ENCODE measurements at regions not wholly inside any gene's neighbourhood (a gene's known extent, or its start where the extent isn't known, plus 50 kb on each side); places are given as distances from the start of the nearest gene placed in this dataset.

DNA sequence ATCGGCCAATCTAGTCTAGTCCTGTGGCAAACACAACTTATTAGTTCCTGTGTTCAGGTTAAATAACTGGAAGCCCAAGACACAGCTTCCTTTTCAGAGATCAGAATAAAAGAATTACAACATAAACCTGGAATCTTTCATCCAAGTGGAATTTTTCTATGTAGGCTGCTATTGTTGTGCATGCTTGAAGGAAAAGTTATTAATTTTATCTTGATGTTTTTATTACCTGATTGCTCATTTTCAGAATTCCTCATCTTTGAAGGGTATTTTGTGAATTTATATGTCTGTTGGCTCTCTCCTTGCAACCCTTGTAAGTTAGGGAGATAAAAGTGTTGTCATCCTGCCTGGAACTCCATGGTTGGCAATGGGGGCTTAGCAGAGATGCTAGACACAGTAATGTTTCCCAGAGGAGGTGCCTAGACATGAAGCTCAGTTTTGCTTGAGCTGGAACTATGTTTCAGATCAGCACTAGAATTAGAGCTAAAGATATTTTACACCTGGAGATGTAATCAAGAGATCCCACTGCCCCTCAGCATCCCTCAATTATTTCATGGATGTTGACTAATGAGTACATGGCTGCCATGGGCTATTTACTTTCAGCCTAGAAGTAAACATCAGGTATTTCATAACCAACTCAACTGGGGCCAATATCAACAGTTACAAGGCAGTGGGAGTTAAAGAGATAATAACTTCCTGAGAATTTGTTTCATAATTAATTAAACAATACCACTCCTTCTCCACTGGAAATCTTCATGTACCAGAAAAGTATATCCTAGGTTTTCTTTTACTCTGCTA, 367.0 kb upstream of the MARCKS start:
- no peak for DNase-seq

DNA sequence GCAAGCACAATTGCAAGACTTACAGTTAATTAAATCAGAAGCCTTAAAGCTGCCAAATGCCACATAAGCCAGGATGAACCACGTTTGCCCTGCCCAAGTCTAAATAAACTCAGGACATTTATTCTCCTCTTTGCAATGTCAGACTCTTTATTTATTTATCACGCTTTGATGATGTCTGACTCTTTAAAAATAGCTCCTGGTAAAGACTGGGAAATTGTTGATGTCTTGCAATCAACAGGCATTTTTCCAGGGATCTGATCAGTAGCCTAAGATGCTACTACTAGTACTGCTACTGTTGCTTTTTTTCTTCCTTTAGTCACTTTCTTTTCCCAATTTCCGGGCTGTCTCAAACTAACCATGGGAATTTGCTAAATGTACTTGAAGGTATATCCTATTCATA, 365.8 kb upstream of the MARCKS start:
- DNase-seq = no peak

- no peak for DNase-seq
Observed at GRCh38 chr6:113493991-113494390, 363.2 kb upstream of the MARCKS start.

DNA sequence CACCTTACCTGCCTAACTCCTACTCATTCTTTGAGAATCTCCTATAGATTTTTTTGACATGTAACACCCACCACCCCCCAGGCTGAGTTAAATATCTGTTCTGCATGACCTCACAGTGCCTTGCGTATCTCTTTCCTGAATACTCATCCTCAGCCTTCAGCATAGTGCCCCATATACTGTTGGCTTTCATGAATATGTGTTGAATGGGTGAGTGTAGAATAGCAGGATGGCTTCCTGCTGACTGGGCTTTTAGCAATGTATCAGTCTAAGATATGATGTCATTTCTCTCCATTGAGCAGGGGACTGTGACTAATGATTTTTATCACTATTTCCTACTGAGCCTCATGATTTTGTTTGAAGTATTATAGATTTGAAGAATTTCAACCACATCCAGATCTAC, 361.6 kb upstream of the MARCKS start:
- DNase-seq = no peak

- DNase-seq = peak; percentile 15
Observed at GRCh38 chr6:113496166-113496565, 361.0 kb upstream of the MARCKS start.

- no peak for DNase-seq
Observed at GRCh38 chr6:113500221-113500620, 356.9 kb upstream of the MARCKS start.

- no peak for DNase-seq
Observed at GRCh38 chr6:113505084-113505699, 352.0 kb upstream of the MARCKS start.

- DNase-seq = no peak
Observed at GRCh38 chr6:113508249-113508648, 348.9 kb upstream of the MARCKS start.

DNA sequence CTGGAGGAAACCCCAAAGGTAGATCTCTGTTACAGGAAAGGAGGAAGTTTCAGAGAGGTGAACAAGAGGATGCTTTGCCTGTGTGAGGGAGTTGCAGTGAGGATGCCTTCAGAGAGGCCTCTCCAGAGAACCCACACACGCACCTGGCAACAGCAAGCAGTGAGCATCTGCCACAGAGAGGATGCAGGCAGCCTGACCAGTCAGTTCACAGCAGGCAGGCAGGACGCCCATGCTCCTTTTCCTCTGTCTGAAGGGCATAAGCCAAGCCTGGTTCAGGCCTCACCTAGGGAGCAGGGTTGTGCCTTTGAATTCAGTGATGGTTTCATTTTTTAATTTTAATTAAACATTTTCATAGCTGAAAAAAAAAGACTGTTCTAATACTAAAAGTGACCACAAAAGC, 346.0 kb upstream of the MARCKS start:
- no peak for DNase-seq

DNA sequence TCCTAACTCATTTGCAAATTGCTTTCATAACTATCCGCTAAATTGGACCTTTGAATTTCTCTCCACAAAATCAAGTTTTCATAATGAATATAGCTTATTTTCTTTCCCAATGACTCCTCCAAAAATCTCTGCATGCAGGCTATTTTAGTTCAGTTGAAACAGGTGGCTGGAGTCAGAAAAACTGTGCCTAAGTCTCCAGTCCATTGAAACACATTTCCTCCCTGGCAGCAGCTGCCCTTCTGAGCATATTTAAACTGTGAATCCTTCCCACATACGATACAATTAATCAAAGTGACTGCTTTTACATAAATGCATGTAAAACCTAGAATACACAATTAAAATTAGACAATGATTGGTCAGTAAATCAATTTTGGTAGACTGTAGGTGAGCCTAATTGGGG, 344.6 kb upstream of the MARCKS start:
- no peak for DNase-seq

GRCh38 chr6:113513086-113513485, 344.1 kb upstream of the MARCKS start:
- no peak for DNase-seq

- DNase-seq = no peak
Observed at GRCh38 chr6:113522376-113522775, 334.8 kb upstream of the MARCKS start.

- DNase-seq = no peak
Observed at GRCh38 chr6:113524826-113525225, 332.3 kb upstream of the MARCKS start.

- no peak for DNase-seq
Observed at GRCh38 chr6:113526553-113526952, 330.6 kb upstream of the MARCKS start.

- no peak for DNase-seq
Observed at GRCh38 chr6:113526995-113527394, 330.1 kb upstream of the MARCKS start.

DNA sequence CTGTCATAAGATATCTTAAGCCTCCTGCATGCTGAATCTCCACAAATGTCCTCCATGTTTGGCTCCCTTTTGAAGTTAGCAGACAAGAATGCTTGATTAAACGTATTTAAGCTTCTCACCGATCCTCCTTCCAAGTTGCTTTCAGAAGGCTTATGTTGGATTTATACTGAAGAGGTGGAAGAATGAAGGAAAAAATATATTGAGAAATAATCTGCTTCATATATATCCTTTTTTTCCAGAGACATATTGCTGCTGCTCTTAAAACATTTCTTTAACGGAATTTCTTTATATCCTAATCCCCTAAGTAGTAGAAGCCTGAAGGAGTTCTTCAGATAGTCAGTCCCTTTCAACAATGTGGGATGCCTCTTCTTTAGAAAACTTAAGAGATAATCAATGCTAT, 329.0 kb upstream of the MARCKS start:
- no peak for DNase-seq

DNA sequence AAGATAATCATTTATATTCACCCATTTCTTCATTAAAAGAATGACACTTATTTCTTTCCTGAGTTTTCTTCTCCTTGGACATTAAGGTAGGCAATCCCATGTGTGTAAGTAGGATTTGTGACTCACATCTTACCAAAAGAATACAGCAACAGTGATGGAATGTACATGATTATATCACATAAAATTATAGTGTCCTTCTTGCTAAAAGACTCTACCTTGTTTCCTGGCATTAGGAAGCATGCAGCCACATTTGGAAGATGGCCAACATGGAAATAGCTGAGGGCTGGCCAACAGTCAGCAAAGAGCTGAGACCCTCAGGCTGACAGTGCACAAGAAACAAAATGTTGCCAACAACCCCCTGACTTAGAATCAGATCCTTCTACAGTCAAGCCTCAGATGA, 327.9 kb upstream of the MARCKS start:
- DNase-seq = no peak

DNA sequence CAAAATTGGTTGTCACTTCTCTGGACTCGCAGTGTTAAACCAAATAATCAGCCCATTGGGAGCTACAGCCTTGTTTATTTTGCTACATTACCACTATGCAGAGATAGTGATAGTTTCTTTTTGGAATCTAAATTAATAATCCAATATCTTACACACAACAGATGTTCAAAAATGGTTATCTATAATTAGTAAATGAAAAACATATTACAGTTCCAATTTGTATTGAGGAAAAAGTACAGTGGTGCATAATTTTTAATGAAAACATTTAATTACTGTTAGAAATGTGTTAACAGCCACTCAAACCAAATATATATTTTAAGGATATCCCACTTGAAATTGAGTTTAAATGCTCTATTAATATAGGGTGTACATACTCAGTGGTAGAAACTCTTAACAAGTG, 327.3 kb upstream of the MARCKS start:
- no peak for DNase-seq

- no peak for DNase-seq
Observed at GRCh38 chr6:113530769-113531168, 326.4 kb upstream of the MARCKS start.

GRCh38 chr6:113539202-113539601, 317.9 kb upstream of the MARCKS start:
- no peak for DNase-seq

DNA sequence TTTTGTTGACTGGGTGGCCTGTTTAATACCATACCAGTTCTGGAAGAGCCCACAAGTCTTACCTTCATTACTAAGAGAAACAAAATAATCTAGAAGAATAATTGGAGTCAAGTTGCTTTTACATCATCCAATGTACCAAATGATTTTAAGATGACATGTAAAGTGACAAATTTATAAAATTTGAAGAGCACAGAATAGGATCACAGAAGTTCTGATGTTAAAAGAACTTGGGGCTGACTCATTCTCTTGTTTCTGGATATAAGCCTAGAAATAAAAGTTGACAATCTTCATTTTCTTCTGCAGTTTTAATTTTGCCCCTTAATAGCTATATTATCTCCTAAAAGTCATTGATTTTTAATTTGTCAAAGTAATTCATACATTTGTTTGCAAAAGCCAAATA, 317.5 kb upstream of the MARCKS start:
- no peak for DNase-seq

DNA sequence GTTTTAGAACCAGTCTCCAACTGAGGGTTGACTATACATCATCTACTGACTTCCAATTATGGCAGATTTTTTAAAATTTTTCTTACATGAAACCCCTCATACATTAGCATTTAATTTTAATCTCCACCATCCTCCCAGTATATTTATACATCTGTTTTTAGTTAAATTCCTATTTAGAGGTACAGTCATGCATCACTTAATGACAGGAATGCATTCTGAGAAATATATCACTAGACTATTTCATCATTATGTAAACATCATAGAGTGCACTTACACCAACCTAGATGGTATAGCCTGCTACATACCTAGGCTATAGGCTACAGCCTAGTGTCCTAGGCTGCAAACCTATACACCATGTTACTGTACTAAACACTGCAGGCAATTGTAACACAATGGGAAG, 316.7 kb upstream of the MARCKS start:
- DNase-seq = no peak

- no peak for DNase-seq
Observed at GRCh38 chr6:113551168-113551567, 306.0 kb upstream of the MARCKS start.

DNA sequence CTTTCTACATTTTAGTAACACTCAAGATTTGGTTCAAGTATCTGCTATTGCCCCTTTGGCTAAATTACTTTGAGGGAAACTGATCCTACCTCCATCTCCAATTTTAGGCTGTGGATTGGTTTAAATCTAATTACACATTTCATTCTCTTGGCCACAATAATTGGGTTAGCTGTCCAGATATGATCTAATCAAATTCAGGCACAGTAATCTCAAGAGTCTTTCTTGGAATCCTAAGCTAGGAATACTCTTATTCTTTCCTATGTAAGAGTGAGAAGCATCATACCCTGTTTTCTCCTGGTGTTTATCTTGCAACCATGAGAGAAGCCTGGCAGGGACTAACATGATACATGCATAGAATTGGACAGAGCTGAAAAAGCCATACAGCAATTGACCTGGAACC, 300.4 kb upstream of the MARCKS start:
- DNase-seq = no peak

Measured in muscle of arm (tissue), 1 donor.